NCI-H2107 treated with DMSO at 0.1 percent for 48 hours (cell line): ENCODE measurements at regions not wholly inside any gene's neighbourhood (a gene's known extent, or its start where the extent isn't known, plus 50 kb on each side); places are given as distances from the start of the nearest gene placed in this dataset.

Experiments used
- DNase-seq: peaks from one replicate; lab custom pipeline; 2025; ENCODE audit not compliant: unreplicated experiment; lab: John Stamatoyannopoulos, UW

DNA sequence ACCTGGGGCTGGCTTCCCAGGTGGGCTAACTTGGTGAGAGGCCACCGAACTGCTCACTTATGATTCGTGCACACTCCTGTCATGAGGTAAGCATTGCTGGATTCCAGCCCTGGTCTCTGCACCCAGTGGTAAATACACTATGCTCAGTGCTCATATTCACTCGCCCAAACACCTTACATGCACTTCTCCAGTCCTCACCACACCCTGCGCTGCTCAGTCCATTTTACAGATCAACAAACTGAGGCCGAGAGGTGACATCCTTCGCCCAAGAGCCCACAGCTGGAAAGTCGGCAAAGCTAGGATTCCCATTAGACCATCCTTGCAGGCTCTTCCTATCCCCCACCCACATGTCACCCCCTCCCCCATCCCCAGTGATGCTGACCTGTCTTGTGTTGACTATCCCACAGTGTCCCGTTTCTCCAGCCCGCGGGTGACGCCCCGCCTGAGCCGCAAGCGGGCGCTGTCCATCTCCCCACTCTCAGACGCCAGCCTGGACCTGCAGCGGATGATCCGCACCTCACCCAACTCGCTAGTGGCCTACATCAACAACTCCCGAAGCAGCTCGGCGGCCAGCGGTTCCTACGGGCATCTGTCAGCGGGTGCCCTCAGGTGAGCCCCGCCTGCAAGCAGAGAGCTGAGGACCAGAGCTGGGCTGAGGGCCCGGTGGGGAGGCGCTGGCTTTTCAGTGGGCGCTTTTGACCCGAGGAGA lies 232.8 kb downstream of the GLI2 start:
- no peak for DNase-seq

DNA sequence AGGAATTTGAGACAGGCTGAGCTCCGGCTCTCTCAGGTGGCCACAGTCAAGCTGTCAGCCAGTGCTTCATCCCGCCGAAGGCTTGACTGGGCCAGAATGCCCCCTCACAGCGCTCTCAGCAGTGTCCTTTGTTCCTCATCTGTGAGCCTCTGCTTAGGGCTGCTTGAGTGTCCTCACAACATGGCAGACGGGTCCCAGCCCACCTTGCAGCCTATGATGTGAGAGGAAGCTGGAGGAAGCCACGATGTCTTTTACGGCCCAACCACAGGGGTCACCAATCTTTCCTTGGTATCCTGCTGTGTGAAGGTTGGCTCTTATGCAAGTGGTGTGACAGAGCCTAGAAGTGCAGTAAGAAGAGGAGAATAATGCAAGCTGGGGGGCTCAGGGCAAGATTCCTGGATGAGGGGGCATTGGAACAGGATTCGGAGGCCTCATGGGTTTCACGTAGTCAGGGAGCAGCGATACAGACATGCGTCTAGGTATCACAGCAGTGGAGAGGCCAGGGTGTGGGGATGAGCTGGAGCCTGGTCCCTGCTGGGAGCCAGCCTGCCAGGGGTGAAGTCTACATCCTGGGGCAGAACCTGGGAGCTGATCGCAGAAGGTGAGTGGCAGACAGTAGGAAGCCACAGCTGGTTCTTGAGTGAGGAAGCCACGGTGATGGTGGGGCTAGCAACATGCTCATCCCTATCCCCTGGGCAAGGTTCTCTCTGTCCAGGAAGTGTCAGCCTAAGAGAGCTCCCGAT lies 234.1 kb downstream of the GLI2 start:
- DNase-seq = no peak

DNA sequence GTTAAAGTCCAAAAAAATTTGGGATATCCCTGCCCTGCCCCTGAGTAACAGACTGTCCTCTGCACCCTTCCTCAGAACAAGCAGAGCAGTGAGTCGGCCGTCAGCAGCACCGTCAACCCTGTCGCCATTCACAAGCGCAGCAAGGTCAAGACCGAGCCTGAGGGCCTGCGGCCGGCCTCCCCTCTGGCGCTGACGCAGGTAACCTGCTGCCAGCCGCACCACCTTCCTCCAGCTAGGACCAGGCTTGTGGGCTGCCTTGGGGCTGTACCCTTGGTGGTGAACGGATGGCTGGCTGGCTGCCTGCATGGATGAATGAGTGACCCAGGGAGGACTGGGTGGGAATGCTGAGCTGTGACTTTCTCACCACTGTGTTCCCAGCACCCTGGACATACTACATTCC lies 236.2 kb downstream of the GLI2 start:
- DNase-seq = no peak

DNA sequence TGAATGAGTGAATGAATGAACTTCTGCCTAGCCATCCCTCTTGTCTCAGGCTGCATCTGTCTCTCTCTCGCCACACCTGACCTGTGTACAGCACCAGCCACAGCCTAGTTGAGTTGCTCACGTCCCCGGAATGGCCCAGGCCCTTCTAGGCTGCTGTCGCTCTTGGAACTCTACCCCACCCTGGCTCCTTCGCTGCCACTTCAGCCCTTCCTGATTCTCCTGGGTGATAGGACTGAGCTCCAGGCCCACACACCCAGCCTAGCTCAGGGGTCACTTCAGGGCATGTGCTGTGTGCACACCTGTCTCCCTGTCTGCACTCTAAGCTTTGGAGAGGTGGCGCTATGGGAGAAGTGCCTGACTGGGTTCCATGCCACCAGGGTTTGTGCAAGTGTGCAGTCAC lies 236.6 kb downstream of the GLI2 start:
- DNase-seq = peak; percentile 31

DNA sequence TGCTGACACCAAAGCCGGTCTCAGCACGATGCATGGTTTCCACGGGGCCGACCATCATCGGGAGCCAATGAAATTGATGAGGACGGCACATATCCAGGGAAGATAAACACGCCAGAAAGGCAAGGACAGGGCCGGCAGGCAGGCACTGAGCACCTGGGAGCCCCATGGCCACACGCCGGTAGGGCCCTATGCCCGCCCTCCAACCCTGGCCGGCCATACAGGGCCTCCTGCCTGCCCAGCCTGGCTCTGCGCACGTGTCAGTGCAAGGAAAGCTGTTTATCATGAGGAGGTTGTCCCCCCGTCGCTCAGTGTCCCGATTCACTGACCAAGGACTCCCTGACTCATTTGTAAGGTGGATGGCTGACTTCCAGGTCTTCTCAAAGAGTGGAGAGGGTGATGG lies 237.5 kb downstream of the GLI2 start:
- DNase-seq = no peak

- no peak for DNase-seq
These were observed 239.3 kb downstream of the GLI2 start for GRCh38 chr2:120974950-120975349.

- no peak for DNase-seq
These were observed 241.0 kb downstream of the GLI2 start for GRCh38 chr2:120976501-120977307.

- no peak for DNase-seq
These were observed 242.1 kb downstream of the GLI2 start for GRCh38 chr2:120977582-120978358.

- DNase-seq = no peak
These were observed 242.8 kb downstream of the GLI2 start for GRCh38 chr2:120978359-120979050.

GRCh38 chr2:120979398-120979797 lies 243.7 kb downstream of the GLI2 start:
- no peak for DNase-seq

DNA sequence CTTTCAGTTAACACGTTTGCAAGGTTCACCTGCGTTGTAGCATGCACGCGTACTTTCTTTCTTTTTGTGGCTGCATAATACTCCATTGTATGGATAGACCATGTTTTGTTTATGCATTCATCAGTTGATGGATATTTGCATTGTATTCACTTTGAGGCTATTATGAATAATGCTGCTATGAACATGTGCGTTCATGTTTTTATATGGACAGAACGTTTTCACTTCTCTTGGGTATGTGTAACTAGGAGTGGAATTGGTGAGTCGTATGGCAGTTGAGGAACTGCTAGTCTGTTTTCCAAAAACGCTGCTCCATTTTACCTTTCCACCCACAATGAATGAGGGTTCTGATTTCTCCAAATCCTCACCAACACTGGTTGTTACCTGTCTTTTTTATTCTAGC lies 244.3 kb downstream of the GLI2 start:
- DNase-seq = no peak

- no peak for DNase-seq
These were observed 245.8 kb downstream of the GLI2 start for GRCh38 chr2:120981443-120981842.

- DNase-seq = no peak
These were observed 246.9 kb downstream of the GLI2 start for GRCh38 chr2:120982598-120982997.

DNA sequence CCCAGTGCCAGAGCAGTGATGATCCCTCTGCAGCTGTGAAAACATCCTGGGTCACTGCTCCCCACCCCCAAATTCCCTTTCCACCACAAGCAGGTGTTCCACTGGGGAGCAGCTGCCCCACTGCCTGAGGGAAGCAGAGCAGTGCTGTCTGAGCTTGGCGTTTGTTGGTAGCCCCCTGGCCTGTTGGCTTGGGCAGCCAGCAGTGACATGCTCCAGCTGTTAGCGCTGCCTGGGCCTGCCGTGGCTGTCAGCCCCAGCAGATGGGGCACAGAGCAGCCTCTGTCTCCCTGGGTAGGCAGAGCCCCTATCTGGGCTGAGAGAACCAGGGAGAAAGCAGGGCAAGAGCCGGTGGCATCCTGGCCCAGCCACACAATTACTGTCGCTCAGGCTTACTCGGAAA lies 247.7 kb downstream of the GLI2 start:
- no peak for DNase-seq

- DNase-seq = peak; percentile 12
These were observed 248.4 kb downstream of the GLI2 start for GRCh38 chr2:120984046-120984445.

- no peak for DNase-seq
These were observed 248.9 kb downstream of the GLI2 start for GRCh38 chr2:120984452-120985173.

DNA sequence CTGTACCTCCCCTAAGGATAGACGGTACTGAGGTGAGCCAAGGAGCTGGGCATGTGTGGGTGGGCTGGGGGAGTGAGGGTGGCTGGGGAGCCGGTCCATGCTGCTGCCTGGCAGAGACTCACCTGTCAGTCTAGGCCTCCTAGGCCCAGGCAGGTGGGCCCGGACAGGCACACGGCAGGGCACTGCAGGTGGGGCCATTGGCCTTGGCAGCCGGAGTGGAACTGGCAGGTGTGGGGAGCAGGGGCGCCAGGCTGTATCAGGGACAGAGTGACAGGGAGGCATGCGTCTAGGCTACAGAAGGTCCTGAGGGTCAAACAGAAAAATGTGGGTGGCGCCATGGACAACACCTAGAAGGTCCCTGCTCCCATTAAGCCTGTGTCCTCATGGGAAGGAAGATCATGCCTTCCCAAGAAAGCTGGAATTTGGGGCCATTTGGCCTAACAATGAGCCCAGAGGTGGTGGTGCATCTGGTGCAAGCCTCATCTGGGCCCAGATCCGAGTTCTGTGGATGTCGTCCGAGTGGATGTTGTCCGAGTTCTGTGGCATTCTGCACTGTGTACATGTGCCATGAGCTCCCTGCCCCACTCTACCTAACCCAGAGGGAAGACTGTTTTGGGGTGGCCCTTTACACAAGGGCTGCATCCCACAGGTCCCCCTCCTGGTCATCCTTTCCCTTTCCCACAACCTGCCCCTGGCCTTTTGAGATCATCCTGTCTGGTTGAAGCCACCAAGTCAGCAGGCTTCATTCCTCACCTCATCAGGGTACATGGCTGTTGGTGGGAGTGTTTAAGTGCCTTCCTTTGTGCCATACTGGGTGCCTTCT lies 249.7 kb downstream of the GLI2 start:
- no peak for DNase-seq

DNA sequence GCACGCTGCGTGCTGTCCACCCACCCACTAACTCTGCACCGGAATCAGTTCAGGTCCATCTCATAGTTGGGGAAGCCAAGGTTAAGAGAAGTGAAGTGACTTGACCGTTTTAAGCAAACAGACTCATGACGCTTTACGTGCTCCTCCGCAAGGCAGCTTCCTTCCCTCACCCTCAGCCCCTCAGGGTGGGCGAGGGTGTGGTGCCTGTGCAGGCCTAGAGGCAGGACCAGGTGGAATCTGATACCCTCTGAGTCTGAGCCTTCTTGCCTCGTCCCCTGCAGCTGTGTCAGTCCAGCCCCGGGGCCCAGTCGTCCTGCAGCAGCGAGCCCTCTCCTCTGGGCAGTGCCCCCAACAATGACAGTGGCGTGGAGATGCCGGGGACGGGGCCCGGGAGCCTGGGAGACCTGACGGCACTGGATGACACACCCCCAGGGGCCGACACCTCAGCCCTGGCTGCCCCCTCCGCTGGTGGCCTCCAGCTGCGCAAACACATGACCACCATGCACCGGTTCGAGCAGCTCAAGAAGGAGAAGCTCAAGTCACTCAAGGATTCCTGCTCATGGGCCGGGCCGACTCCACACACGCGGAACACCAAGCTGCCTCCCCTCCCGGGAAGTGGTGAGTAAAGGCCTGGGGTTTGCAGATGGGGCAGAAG lies 250.5 kb downstream of the GLI2 start:
- DNase-seq = no peak
